Neuronal stem cell (in vitro differentiated cells): ENCODE measurements at regions not wholly inside any gene's neighbourhood (a gene's known extent, or its start where the extent isn't known, plus 50 kb on each side); places are given as distances from the start of the nearest gene placed in this dataset.

Experiments
- DNase-seq: peaks from one replicate; pipeline ENCODE4 v3.0.0-alpha.2; 2013; ENCODE audit warnings: low spot score
- H2AFZ ChIP-seq: one replicate; pipeline ENCODE4 v1.6.1; 2013; ENCODE audit warnings: mild to moderate bottlenecking, low read length, inconsistent platforms
- H2AK5ac ChIP-seq: 2 replicates; pipeline ENCODE4 v1.6.1; 2013; ENCODE audit warnings: low read depth, mild to moderate bottlenecking, inconsistent platforms, low read length, moderate library complexity, mixed read lengths
- H2BK120ac ChIP-seq: 2 replicates; pipeline ENCODE4 v1.6.1; 2013; ENCODE audit warnings: low read depth, mild to moderate bottlenecking, inconsistent platforms, low read length, moderate library complexity, mixed read lengths
- H2BK12ac ChIP-seq: one replicate; pipeline ENCODE4 v1.6.1; 2013; ENCODE audit warnings: low read length, inconsistent platforms
- H2BK15ac ChIP-seq: 2 replicates; pipeline ENCODE4 v1.6.1; 2013; ENCODE audit warnings: mild to moderate bottlenecking, low read length, inconsistent platforms, mixed read lengths
- H2BK5ac ChIP-seq: one replicate; pipeline ENCODE4 v1.6.1; 2013; ENCODE audit warnings: inconsistent platforms, mild to moderate bottlenecking, low read length, moderate library complexity
- H3K14ac ChIP-seq: one replicate; pipeline ENCODE4 v1.6.1; 2013; ENCODE audit warnings: low read length, inconsistent platforms
- H3K18ac ChIP-seq: 2 replicates; pipeline ENCODE4 v1.6.1; 2013; ENCODE audit warnings: low read length, inconsistent platforms
- H3K23ac ChIP-seq: 2 replicates; pipeline ENCODE4 v1.6.1; 2013; ENCODE audit warnings: low read depth, mild to moderate bottlenecking, mixed read lengths, low read length, inconsistent platforms; ENCODE audit not compliant: poor library complexity
- H3K27ac ChIP-seq: replicated peaks from 3 replicates; pipeline ENCODE4 v1.5.1; 2013; ENCODE audit warnings: low read length, inconsistent platforms
- H3K27me3 ChIP-seq, 3 experiments: 2 replicates each; pipeline ENCODE4 v1.6.1; 2013; ENCODE audit warnings: low read length in 3 of 3, mild to moderate bottlenecking in 2 of 3, inconsistent platforms in 1 of 3, low read depth in 1 of 3, mixed read lengths in 1 of 3, moderate library complexity in 1 of 3; ENCODE audit not compliant: control insufficient read depth in 3 of 3, insufficient read depth in 3 of 3
- H3K36me3 ChIP-seq, 2 donors: replicated peaks in 1 of 2; 2 replicates each; pipeline ENCODE4 v1.6.1; 2013; ENCODE audit warnings: low read length in 2 of 2; ENCODE audit not compliant: control insufficient read depth in 2 of 2, insufficient read depth in 2 of 2
- H3K4ac ChIP-seq: 2 replicates; pipeline ENCODE4 v1.6.1; 2013; ENCODE audit warnings: inconsistent platforms, mild to moderate bottlenecking, low read length, moderate library complexity
- H3K4me1 ChIP-seq, 2 donors: 1 replicate in 1 of 2; 2 replicates in 1 of 2; pipeline ENCODE4 v1.6.1; 2013; ENCODE audit warnings: low read length in 2 of 2, low read depth in 1 of 2; ENCODE audit not compliant: control insufficient read depth in 2 of 2, insufficient read depth in 1 of 2
- H3K4me2 ChIP-seq: one replicate; pipeline ENCODE4 v1.6.1; 2013; ENCODE audit warnings: mild to moderate bottlenecking, low read length, inconsistent platforms; ENCODE audit not compliant: insufficient read depth, poor library complexity, severe bottlenecking
- H3K4me3 ChIP-seq, 2 donors: 2 replicates each; pipeline ENCODE4 v1.5.1; 2013; ENCODE audit warnings: low read length in 2 of 2, mild to moderate bottlenecking in 2 of 2, inconsistent platforms in 1 of 2, moderate library complexity in 1 of 2
- H3K79me1 ChIP-seq: one replicate; pipeline ENCODE4 v1.6.1; 2013; ENCODE audit warnings: low read depth, mild to moderate bottlenecking, inconsistent platforms, low read length, moderate library complexity
- H3K9ac ChIP-seq: one replicate; pipeline ENCODE4 v1.6.1; 2013; ENCODE audit warnings: mild to moderate bottlenecking, low read depth, low read length, inconsistent platforms; ENCODE audit not compliant: poor library complexity
- H3K9me3 ChIP-seq, 2 donors: replicated peaks in 1 of 2; 2 replicates each; pipeline versions ENCODE3 to v1.6.1; 2013; ENCODE audit warnings: low read length in 2 of 2, mild to moderate bottlenecking in 2 of 2, inconsistent platforms in 1 of 2, low read depth in 1 of 2, mixed read lengths in 1 of 2, moderate library complexity in 1 of 2; ENCODE audit not compliant: control insufficient read depth in 2 of 2, insufficient read depth in 1 of 2
- H4K8ac ChIP-seq: one replicate; pipeline ENCODE4 v1.6.1; 2013; ENCODE audit warnings: low read depth, mild to moderate bottlenecking, inconsistent platforms, low read length, moderate library complexity
- H4K91ac ChIP-seq: one replicate; pipeline ENCODE4 v1.6.1; 2013; ENCODE audit warnings: low read length, low read depth, mild to moderate bottlenecking, inconsistent platforms; ENCODE audit not compliant: poor library complexity
- WGBS, 2 donors: extraction: QIAGEN DNeasy Blood & Tissue Kit; methylation state at CpG; one replicate each; pipeline ENCODE4 v1.1.7; 2013; ENCODE audit warnings: missing lambda C conversion rate in 2 of 2, mixed read lengths in 1 of 2; ENCODE audit not compliant: insufficient read length in 2 of 2, insufficient replicate concordance in 1 of 2; ENCODE audit errors: extremely low coverage in 2 of 2; 5-methylcytosine and 5-hydroxymethylcytosine counted together

GRCh38 chr18:25443776-25444175 lies 91.8 kb upstream of the ZNF521 start:
- H3K36me3 ChIP-seq: no peaks in the 10 kb centered on the region
- no peak overlapping the region for H3K27ac ChIP-seq
- no peak overlapping the region for H2AK5ac ChIP-seq

GRCh38 chr18:25435149-25435782 lies 83.3 kb upstream of the ZNF521 start:
- Histone ChIP-seq H3K14ac (no peak overlapping the region), H3K27ac (no peak overlapping the region), H3K9ac (no peak overlapping the region), H2BK12ac (no peak overlapping the region), H4K8ac (no peak overlapping the region), H4K91ac (no peak overlapping the region), H3K36me3 (no peaks in the 10 kb centered on the region), H3K27me3 (no peaks in the 10 kb centered on the region), H2AFZ (no peak overlapping the region), H2BK5ac (no peak overlapping the region), H3K4me3 (no peak overlapping the region), H3K4ac (no peak overlapping the region), H2AK5ac (no peak overlapping the region), H2BK120ac (no peak overlapping the region), H3K4me2 (no peak overlapping the region), H3K9me3 (no peaks in the 10 kb centered on the region), H3K4me1 (no peaks in the 10 kb centered on the region), H3K23ac (no peak overlapping the region), H3K79me1 (no peaks in the 10 kb centered on the region), H3K18ac (no peak overlapping the region), H2BK15ac (no peak overlapping the region)
- DNase-seq: no peak
- WGBS, 2 donors: no CpG with 5 or more reads among the region's 3 CpGs

More at GRCh38 chr18:25443776-25444175, 91.8 kb upstream of the ZNF521 start:
- Histone ChIP-seq H3K4ac (no peak overlapping the region), H3K79me1 (no peaks in the 10 kb centered on the region), H3K23ac (no peak overlapping the region), H2BK12ac (no peak overlapping the region), H3K14ac (no peak overlapping the region), H3K4me3 (no peak overlapping the region), H2BK120ac (no peak overlapping the region), H3K9me3 (peaks cover 0 to 9% of the 10 kb centered on the region in 2 donors), H4K91ac (no peak overlapping the region), H2BK15ac (no peak overlapping the region), H3K27me3 (no peaks in the 10 kb centered on the region), H3K18ac (no peak overlapping the region), H2BK5ac (no peak overlapping the region), H3K4me2 (no peak overlapping the region), H2AFZ (no peak overlapping the region), H3K4me1 (peaks cover 0 to 2% of the 10 kb centered on the region in 2 donors), H3K9ac (no peak overlapping the region), H4K8ac (no peak overlapping the region)
- no peak for DNase-seq

DNA sequence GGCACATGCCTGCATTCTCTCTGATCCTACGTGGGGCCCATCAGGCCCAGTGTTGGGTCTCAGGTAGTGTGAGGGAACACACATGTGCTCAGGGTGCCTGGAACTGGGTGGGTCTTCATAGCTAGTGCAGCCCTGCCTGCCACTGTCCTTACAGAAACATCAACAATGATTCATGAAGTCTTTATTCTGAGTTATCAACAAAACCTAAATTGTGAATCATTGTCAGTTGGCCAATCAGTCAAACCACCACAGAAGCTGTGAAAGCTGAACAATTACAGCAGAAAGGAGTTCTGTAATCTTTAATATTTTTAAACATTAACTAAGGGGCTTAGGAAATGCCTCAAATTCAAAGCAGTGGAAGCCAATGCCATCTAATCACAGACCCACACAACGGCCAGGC lies 82.8 kb upstream of the ZNF521 start:
- Histone ChIP-seq H4K8ac (no peak overlapping the region), H2BK120ac (no peak overlapping the region), H2AFZ (no peak overlapping the region), H3K4me1 (no peaks in the 10 kb centered on the region), H3K4ac (no peak overlapping the region), H3K36me3 (no peaks in the 10 kb centered on the region), H2BK5ac (no peak overlapping the region), H2AK5ac (no peak overlapping the region), H2BK15ac (no peak overlapping the region), H3K9ac (no peak overlapping the region), H3K4me3 (no peak overlapping the region), H3K23ac (no peak overlapping the region), H3K4me2 (no peak overlapping the region), H2BK12ac (no peak overlapping the region), H3K9me3 (no peaks in the 10 kb centered on the region), H3K14ac (no peak overlapping the region), H4K91ac (no peak overlapping the region), H3K27ac (no peak overlapping the region), H3K18ac (no peak overlapping the region), H3K79me1 (no peaks in the 10 kb centered on the region), H3K27me3 (no peaks in the 10 kb centered on the region)
- no CpG with 5 or more reads among the region's 2 CpGs for WGBS, 2 donors
- no peak for DNase-seq

DNA sequence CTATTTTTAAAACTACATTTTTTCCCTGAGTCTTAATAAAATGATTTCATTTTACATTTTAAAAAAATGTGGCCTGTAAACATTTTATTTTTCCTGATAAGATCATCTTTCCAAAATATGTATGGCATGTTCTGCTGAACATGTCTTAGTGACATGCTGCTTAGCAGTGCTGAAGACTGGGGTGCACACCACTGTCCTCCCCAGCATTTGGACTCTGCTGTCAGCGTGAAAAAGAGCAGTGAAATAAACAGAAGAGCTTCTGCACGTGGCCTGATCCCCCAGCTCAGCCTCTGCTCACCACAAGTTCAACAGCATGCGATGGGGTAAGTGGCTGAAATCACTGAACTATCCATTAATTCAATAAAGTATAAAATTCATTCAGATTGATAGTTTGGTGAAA lies 81.6 kb upstream of the ZNF521 start:
- WGBS, 2 donors: no CpG with 5 or more reads among the region's 3 CpGs
- no peak overlapping the region for H3K18ac ChIP-seq
- no peak overlapping the region for H3K4me2 ChIP-seq
- no peak overlapping the region for H2BK5ac ChIP-seq
- no peak overlapping the region for H2BK120ac ChIP-seq
- H3K9me3 ChIP-seq: no peaks in the 10 kb centered on the region
- no peak overlapping the region for H3K9ac ChIP-seq
- H4K8ac ChIP-seq: no peak overlapping the region
- H3K14ac ChIP-seq: no peak overlapping the region
- H2AK5ac ChIP-seq: no peak overlapping the region
- no peak overlapping the region for H4K91ac ChIP-seq
- H3K27me3 ChIP-seq: no peaks in the 10 kb centered on the region
- H3K23ac ChIP-seq: no peak overlapping the region
- H2BK15ac ChIP-seq: no peak overlapping the region
- H3K27ac ChIP-seq: no peak overlapping the region
- H2BK12ac ChIP-seq: no peak overlapping the region
- no peak overlapping the region for H3K4me3 ChIP-seq
- no peaks in the 10 kb centered on the region for H3K79me1 ChIP-seq
- H3K4me1 ChIP-seq: no peaks in the 10 kb centered on the region
- no peak overlapping the region for H3K4ac ChIP-seq
- no peak overlapping the region for H2AFZ ChIP-seq
- H3K36me3 ChIP-seq: no peaks in the 10 kb centered on the region
- no peak for DNase-seq
